CD4-positive, alpha-beta T cell treated with Interleukin-17A for 1 hour (primary cell): ENCODE measurements at regions not wholly inside any gene's neighbourhood (a gene's known extent, or its start where the extent isn't known, plus 50 kb on each side); places are given as distances from the start of the nearest gene placed in this dataset.

ENCODE experiments used
- DNase-seq: peaks from one replicate; pipeline ENCODE4 v3.0.0-alpha.2; 2020

- DNase-seq = no peak
Observed at GRCh38 chr1:239896980-239897379, 194.7 kb upstream of the FMN2 start.

GRCh38 chr1:239897458-239897857 lies 194.2 kb upstream of the FMN2 start:
- DNase-seq = no peak

- peak; percentile 73 for DNase-seq
Observed at GRCh38 chr1:239898062-239898730, 193.5 kb upstream of the FMN2 start.

GRCh38 chr1:239899747-239900146 lies 191.9 kb upstream of the FMN2 start:
- no peak for DNase-seq

DNA sequence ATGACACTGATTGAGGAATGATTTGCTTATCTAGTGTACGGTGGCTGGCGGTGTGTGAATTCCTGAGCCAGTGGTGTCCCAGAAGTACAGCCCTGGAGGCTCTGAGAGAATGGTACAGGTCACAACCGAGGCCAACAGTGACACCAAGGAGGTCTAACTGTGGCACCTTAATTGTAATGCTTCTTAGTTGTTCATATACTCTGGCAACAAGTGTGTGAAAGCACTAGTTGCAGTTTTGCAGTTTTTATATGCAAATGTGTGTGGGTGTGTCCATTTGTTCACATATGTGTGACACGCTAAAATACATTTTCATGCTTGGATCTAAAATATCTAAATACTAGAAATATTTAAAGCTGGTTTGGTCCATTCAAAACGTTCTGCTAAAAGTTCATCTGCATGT lies 185.3 kb upstream of the FMN2 start:
- DNase-seq = no peak

DNA sequence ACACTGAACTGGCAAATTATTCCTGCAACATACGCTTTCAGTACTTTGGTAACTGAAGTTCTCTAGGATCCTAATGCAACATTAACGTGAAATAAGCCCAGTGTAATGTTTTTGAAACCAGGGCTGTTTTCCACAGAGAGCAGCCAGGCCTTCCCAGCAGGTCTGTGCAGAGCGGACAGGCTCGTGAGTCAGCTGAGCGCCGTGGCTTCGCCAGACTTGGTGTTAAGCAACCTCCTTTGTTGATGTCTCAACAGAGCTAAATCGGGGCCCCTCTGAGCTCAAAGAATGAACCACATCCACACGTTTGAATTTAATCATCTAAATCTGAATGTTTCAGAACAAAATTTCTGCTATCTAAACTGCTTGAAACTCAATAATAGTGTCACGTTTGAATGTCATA lies 181.8 kb upstream of the FMN2 start:
- DNase-seq = no peak

GRCh38 chr1:239912471-239912870 lies 179.2 kb upstream of the FMN2 start:
- no peak for DNase-seq

DNA sequence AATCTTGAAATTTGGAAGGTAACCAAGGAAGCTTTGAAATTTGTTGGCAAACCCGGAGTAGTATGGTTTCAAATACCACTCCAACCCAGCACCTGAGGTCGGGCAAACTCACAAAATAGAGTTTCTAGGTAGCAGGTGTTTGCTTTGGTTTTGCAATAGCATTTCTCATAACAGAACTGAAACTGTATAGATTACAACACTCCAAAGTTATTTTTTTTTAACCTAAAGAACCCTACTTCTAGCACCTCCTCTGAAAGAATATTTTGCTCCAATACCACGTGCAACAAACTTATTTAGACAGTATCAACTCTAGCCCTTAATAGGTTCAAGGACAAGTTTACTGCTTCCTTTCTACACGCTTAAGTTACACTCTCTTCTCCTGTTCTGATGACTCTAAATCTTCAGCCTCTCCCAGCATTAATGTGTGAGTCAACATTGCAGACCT lies 178.5 kb upstream of the FMN2 start:
- no peak for DNase-seq

DNA sequence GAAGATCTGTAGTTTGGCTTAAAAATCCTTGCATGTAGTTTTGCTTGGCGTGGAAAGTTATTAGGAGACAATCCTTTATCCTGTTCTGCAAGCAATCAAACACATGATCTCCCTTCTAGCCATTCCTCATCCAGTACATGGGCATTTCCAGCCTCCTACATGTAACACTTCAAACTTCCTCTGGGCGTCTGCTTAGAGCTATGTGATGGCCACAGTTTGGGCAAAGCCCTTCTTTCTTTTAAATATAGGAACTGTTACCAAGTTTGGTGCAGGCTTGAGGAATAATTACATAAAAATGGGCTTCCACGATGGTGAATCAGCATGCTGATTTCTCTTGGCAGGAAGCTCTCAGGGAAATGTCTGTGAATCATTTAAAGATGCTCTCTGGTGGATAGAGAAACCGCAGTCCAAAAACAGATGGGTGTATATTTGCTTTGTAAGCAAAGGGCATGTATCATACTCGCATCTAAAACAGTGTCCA lies 176.9 kb upstream of the FMN2 start:
- no peak for DNase-seq

DNA sequence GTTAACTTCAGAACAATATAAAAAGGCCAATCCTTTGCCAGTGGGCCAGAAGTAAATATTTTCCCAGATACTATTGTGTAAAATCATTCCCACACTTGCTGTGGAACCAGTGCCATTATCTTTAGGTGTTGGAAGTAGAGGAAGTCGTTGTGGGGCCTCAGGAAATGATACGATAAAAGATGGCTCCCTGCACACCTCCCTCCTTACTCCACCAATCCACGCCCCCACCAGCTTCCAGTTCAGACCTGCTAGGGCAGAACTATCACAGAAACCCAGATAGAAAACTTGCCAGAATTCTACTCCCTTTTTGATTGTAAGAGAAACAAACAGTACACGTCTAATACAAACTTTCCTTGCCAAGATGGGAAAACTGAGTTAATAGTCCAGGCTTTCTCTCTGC lies 173.0 kb upstream of the FMN2 start:
- DNase-seq = no peak

DNA sequence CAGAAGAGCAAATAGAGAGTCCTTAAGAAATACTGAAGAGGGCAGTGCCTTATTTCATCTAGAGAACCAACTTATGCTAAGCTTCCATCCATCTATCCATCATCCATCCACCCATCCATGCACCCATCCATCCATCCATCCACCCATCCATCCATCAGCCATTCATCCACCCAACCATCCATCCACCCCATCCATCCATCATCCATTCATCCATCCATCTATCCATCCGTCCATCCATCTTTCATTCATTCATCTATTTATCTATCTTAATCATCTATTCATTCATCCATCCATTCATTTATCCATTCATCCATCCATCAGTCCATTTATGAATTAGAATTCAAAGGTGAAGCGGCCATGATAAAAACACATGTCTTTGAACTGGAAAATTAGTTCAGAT lies 171.5 kb upstream of the FMN2 start:
- DNase-seq = no peak

- DNase-seq = no peak
Observed at GRCh38 chr1:239922778-239923522, 168.7 kb upstream of the FMN2 start.

DNA sequence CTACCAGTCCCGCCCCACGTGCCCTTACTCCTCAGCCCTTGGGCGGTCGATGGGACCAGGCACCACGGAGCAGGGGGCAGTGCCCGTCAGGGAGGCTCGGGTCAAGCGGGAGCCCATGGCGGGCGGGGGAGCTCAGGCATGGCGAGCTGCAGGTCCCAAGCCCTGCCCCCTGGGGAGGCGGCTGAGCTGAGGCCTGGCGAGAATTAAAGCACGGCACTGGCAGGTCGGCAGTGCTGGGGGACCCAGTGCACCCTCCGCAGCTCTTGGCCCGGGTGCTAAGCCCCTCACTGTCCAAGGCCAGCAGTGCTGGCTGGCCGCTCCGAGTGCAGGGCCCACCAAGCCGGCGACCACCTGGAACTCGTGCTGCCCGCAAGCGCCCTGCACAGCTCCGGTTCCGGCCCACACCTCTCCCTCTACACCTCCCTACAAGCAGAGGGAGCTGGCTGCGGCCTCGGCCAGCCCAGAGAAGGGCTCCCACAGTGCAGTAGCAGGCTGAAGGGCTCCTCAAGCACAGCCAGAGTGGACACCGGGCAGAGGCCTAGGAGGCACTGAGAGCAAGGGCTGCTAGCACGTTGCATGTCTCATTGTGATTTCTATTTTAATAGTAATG lies 166.8 kb upstream of the FMN2 start:
- no peak for DNase-seq

- DNase-seq = no peak
Observed at GRCh38 chr1:239926184-239926583, 165.5 kb upstream of the FMN2 start.

- no peak for DNase-seq
Observed at GRCh38 chr1:239929317-239929716, 162.4 kb upstream of the FMN2 start.

GRCh38 chr1:239930686-239931262 lies 160.9 kb upstream of the FMN2 start:
- no peak for DNase-seq

DNA sequence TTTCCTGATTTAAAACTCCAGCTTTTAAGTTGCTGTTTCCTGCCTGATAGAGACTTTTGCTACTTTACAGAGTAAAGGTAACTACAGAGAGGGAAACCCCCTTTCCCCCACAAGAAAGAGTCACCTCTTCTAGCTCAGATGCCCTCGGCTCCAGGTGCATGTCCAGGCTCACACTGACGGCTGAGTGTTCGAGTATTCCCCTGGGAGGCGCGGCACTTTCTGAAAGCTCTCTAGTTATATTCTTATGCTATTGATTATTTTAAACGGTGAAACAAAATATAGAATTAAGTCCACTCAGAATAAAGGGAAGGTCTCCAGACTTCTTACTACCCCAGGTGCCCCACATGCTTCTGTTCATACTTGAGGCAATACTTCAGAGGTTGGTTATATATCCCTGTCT lies 160.3 kb upstream of the FMN2 start:
- no peak for DNase-seq

- no peak for DNase-seq
Observed at GRCh38 chr1:239939602-239940001, 152.1 kb upstream of the FMN2 start.

DNA sequence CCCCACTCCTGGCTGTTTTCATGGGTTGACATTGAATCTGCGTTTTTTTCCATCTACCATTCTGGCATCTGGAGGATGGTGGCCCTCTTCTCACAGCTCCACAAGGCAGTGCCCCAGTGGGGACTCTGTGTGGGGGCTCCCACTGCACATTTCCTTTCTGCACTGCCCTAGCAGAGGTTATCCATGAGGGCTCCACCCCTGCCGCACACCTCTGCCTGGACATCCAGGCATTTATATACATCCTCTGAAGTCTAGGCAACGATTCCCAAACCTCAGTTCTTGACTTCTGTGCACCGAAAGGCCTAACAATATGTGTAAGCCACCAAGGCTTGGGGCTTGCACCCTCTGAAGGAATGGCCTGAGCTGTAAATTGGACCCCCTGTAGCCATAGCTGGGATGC lies 147.9 kb upstream of the FMN2 start:
- no peak for DNase-seq

DNA sequence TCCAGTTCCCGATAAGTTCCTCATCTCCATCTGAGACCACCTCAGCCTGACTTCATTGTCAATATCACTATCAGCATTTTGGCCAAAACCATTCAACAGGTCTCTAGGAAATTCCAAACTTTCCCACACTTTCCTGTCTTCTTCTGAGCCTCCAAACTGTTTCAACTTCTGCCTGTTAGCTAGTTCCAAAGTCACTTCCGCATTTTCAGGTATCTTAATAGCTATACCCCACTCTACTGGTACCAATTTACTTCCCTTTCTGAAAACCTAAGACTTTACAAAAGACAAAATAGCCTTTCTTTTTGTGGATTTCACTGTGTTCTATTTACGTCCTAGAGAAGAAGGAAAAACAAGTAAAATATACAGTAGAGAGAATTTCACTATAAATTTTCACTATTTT lies 147.0 kb upstream of the FMN2 start:
- no peak for DNase-seq

DNA sequence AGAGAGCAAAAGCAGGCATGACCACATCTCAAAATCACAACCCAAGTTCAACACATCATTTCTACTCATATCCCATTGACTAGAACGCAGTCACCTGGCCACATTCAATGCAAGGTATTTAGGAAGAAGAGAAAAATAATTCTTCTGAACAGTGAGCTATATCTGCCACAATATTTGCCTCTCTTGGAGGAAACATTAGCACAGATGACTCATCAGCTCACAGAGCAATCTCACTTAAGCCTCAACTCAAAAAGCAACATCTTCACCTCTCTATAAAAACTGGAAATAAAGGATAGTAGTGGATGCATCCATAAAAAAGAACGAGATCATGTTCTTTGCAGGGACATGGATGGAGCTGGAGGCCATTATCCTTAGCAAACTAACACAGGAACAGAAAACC lies 143.9 kb upstream of the FMN2 start:
- no peak for DNase-seq

DNA sequence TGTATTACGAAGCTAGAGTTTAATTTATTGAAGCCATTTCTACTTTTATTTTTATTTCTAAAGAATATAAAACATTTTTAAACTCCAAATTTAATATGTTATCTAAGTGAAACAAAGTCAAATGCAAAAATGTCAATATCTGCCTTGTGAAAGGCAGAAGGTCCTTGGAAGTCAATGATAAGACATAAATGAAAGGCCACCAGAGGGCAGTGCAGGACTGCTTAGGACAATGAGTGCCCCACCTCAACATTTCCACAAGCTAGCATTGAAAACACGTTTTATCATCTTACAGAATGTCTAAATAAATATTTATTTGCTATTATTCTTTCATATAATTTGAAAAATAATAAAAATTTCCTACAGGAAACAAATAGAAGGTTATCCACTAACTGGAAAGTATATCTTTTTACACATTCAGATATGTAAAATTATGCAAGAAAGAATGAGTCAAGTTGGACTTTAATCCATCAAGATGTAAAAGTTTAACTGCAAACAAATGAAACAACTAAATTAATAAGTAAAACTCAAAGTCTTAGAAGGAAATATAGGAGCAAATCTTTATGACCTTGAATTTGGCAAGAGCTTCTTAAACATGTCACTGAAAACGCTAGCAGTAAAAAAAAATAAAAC lies 140.1 kb upstream of the FMN2 start:
- peak; percentile 44 for DNase-seq
